NCI-H2196 (cell line): ENCODE measurements at regions not wholly inside any gene's neighbourhood (a gene's known extent, or its start where the extent isn't known, plus 50 kb on each side); places are given as distances from the start of the nearest gene placed in this dataset.
"Not testable (repeated sequence)": the region's sequence is repeated elsewhere in the genome, so short reads cannot be mapped to it uniquely, and the experiment has no call there.

ENCODE experiments used
- DNase-seq: peaks from one replicate; lab custom pipeline; 2025; ENCODE audit not compliant: unreplicated experiment; lab: John Stamatoyannopoulos, UW

- not testable (repeated sequence) for DNase-seq
Observed at GRCh38 chr2:131824986-131825385, 297.3 kb downstream of the CCDC74A start.

DNA sequence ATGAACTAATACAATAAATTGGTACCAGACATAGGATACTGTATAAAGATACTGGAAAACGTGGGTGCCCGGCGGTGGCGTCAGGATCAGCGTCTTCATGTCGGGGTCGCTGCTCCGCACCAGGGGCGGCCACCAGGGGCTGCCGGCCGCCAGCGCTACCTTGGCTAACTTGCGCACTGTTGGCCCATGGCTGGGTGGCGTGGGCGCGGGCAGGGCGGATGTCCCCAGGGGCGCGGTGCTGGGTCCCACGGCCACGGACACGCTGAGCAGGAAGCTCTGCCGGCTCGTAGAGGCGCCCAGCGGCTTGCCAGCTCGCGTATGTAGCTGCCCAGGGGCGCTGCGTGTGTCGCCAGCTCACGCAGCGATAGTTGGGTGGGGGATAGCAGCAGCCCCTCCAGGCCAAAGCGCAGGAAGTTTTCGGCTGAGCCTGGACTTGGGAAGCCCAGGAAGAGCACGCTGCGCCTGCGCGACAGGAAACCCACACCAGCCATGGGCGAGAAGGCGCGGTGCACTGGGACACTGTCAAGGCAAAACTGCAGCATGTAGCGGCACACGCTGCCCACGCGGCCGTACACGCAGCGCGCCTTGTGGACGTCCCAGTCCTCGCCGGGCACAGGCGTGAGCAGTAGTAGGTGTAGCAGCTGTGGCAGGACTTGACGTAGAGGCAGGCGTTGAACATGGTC is 299.9 kb downstream of the CCDC74A start:
- no peak for DNase-seq

DNA sequence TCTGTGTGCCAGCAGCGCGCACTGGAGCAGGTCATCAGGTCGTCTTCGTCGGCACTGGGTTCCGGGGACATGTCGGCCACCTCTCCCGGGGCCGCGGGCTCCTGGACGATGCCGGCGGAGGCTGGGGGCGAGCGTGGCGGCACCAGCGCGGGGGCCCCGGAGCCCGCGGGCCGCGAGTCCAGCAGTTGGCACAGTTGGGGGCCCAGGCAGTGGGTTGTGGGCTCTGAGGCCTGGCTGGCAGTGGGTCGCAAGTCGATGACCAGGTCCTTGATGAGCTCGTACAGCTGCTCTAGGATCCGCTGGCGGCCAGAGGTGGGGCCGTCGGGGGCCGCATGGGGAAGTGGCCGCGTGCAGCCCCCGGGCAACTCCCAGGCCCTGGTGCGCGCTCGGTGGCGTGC is 300.5 kb downstream of the CCDC74A start:
- DNase-seq = no peak

- not testable (repeated sequence) for DNase-seq
Observed at GRCh38 chr2:131828633-131829455, 301.2 kb downstream of the CCDC74A start.

DNA sequence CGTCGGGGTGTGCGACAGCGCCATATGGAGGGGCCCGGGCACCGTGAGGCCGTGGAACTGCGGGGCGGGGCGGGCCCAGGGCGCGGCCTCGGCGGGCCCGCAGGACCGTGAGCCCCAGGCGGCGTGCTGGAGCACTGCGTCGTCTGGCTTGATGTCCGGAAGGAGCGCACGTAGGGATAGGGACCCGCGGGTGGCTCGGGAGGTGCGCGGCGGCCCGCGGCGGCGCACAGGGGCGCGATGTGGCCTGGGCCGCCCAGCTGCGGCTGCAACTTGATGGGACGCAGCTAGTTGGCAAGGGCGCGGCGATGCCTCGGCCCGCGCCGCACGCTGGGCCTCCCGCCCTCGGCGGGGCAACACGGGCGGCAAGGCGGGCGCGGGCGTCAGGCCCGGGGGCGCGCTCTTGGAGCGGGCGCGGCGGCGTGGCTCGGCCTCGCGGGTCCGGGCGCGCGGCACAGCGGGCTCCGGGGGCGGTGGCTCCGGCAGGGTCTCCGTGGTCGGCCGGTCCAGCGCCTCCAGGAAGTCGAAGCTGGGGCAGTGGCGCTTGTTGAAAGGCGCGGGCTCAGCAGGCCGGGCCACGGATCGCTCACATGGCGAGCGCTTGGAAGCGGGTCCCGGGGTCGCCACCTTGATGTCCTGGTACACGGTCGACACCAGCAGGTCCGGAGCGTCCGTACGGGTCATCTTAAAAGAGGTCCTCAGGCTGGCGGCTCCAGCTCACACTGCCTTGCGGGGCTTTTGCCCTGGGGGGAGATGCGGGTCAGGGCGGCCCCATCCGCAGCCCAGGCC is 302.0 kb downstream of the CCDC74A start:
- DNase-seq = not testable (repeated sequence)

DNA sequence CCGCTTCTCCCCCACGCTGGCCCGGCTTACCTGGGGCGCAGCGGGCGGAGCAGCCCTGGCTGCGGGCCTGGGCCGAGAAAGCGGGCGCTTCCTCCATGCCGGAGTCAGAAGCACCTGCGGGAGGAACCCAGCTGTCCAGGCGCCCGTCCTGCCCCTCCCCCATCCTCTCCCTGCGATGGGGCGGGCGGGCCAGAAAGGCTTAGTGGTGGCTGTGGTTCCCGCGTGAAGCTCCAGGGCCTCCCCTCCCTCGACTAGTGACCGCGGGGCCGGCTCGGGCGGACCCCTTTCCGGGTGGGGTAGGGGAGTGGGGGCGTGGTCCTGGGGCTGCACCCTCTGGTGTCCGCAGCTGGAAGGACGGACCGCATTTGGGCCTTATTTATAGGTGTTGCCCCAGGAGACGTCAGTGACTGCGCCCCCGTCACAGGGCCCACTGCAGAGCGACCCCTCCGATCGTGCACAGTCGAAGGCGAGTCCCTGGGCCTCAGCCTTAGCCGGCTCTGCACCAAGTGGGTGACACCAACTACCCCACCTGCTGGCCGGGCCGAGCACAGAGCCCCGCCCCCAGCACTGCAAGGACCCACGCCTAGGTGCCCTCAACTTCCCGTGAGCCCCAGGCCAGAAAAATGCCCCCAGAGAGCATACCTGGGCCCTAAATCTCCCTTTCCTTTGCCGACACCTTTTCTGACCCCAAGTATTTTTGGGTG is 302.7 kb downstream of the CCDC74A start:
- DNase-seq = not testable (repeated sequence)

DNA sequence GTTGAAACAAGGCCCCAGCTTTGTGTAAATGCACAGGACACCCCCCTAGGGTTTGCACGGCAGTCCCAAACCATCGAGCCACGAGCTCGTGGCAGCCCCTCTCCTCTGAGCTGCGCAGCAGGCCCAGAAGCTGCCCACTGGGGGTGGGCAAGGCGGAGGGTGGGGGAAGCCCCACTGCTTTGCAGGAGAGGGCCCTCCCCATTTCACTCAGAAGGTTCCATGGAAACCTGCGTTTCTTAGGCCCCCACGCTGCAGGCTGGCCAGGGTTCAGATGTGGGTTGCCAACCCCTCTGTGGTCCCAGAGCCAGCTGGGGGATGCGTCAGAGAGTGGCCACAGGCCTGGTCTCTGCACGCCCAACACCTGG is 303.2 kb downstream of the CCDC74A start:
- not testable (repeated sequence) for DNase-seq

DNA sequence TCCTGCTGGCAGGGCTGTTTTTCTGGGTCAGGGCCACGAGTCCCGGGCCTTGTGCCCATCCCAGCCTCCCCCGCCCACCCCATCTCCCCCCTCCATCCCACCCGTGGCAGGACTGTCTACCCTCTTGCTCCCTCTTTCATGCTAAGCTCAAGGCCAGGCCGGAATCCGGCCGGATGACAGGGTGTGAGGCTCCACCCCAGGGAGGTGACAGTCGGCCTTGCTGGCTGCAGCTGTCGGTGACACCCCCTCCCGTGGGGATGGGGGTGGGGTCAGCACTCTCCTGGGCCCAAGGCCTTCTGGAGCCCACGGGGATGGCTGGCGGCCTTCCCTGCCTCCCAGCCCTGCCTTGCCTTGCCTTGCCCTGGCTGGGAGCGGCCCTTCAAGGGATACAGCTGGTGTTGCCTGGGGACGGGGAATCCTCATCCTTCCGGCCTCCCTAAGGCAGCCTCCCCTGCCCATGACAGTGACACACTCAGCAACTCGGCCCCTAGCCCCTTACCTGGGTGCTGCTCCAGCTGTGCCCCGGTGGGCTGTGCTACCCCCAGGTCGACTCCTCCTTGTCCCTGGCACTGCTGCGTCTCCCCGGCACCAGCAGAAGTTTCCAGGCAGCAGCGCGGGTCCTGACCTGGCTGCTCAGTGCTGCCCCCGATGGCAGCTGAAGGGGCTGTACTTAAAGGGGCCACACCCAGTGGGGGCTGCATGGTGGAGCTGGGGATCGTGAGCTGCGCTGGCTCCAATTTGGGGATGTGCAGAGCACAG is 303.9 kb downstream of the CCDC74A start:
- DNase-seq = not testable (repeated sequence)

DNA sequence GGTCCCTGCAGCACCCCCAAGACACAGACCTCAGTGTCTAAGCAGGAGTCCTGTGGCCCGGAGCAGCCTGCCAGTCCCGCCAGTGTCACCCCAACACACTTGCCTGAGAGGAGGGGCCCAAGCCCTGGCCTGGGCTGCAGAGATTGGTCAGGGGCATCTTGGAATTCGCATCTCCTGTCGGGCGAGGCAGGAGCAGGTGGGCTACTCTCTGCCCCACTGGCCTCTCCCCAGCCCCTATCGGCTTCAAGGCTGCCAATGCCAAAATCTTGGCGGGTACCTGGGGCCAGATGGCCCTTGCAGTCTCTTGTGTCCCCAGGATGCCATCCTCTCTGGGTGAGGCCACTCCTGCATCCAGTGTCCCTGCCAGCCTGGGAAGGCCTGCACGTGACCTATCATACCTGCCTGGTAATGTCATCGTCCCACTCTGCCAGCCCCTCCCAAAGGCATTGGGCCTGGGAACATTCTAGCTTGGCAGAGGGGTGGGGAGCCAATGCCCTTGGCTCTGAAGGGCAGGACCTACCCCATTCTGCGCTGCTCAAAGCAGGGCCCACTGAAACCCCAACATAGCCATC is 304.6 kb downstream of the CCDC74A start:
- not testable (repeated sequence) for DNase-seq

GRCh38 chr2:131832917-131833316 is 305.2 kb downstream of the CCDC74A start:
- not testable (repeated sequence) for DNase-seq

DNA sequence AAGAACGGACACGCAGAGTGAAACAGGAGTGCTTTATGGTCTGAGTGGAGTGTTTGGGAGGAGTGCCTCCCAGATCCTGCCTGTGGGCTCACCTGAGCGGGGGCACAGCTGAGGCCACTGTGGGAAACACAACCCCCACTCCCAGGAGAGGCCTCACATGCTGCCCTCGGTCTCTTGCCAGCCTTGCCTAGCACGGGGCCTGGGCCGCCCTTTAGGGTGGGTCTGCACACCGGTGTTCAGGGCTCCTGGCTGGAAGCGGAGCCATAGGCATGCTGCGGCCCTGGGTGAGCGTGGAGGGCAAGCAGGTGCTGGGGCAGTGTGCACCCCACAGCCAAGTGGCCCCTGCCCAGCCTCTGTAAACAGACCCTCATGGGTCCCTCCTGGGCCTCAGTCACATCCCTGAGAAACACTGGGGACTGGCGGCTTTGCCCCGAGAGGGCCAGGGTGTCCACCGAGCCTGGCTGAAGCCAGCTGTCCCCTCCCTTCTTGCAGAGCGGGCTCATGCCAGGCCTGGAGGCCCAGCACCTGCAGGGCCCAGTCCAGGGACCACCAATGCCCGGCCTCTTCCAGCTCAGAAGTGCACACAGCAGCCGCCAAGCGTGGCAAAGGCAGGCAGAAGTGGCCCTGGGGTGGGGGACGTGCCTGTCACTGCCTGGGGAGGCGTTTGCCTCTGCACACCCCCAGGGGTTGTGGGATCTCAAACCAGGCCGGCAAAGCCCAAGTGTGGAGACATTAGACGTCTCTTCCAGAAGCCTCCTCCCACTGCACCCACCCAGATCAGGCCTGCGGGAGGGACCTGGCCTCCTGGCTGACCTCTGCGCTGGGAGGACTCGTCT is 305.9 kb downstream of the CCDC74A start:
- not testable (repeated sequence) for DNase-seq

DNA sequence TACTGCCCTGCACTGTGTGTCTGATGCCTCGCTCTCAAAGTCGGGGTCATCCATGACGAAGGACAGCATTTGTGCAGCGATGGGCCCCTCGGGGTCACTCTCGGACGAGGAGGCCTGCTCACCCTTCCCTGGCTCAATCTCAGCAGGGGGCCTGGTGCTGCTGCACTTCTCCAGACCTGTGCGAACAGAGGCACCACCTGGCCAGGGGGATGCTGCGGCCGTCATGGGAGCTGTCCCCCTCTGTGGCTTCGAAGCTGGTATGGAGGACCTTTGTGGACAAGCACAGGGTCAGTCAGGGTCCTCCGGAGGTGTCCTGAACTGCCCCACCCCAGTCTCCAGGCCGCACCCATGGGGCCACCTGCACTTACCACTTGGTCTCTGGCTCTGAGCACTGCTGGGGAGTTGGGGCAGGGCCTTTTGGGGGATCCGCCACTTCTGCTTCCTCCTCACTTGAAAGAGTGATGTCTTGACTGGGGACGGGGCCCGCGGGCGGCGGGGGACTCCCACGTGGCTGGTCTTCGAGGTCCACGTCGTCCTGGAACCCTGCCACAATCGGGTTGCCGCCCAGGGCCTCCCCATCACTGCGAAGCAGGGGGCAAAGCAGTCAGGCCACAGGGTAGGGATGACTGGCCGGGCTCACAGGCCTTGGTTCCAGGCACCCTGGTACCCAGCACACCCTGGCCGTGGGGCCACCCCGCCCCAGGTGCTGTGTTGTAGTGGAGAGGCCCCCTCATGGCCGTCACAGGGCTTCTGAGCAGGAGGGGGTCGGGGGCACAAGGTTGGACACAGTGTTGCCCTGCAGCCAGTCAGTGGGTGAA is 306.7 kb downstream of the CCDC74A start:
- not testable (repeated sequence) for DNase-seq

GRCh38 chr2:131835022-131835421 is 307.3 kb downstream of the CCDC74A start:
- not testable (repeated sequence) for DNase-seq

DNA sequence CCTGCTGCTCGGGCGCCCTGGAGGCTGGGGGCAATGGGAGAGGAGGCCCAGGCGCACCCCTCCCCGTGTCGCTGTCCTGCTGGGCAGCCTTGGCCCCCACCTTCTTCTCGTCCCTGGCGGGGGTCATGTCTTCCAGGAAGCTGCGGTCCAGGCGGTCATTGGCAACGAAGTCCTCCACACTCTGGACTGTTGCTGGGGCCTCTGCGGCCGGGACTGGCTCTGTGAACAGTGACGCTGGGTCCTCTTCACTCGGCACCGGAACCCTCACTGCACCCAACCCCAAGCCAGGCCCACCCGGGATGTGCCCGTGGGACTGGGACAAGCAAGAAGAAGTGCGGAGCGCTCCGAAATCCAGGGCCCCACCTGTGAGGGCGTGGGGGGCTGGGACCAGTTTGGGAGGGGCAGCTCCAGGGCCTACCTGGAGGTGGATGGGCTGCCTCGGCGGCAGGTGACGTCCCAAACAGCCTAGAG is 308.0 kb downstream of the CCDC74A start:
- no peak for DNase-seq

DNA sequence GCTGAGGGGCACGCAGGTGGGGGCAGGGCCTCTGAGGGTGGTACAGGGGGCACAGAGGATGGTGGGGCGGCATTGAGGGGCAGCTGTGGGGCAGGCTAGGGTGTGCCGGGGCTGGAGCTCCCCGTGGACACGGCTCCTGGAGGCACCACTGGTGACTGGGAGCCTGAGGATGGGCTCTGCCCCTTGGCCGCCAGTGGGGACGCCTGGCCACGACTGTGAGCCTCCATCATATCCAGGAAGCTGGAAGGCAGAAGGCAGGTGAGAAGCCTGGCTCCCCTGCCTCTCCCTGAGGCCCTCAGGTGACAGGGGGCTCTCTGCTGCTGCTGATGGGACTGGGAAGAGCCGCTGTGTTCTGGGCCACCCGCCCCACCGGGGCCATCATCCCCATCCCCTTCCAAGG is 308.4 kb downstream of the CCDC74A start:
- DNase-seq = not testable (repeated sequence)

GRCh38 chr2:131844044-131844443 is 316.4 kb downstream of the CCDC74A start:
- DNase-seq = not testable (repeated sequence)

- DNase-seq = not testable (repeated sequence)
Observed at GRCh38 chr2:131856202-131856601, 305.6 kb downstream of the ANKRD30BL start.

GRCh38 chr2:131858197-131858596 is 303.6 kb downstream of the ANKRD30BL start:
- DNase-seq = not testable (repeated sequence)
